Nephron (organoid): ENCODE measurements at regions not wholly inside any gene's neighbourhood (a gene's known extent, or its start where the extent isn't known, plus 50 kb on each side); places are given as distances from the start of the nearest gene placed in this dataset.

Experiments used
- H3K27ac Mint-ChIP-seq, 3 experiments: 2 replicates each; pipeline ENCODE4 v1.8.0; 2020; ENCODE audit warnings: mixed read lengths in 3 of 3, mild to moderate bottlenecking in 2 of 3, moderate library complexity in 1 of 3
- H3K27me3 Mint-ChIP-seq: 2 replicates; pipeline ENCODE4 v1.8.0; 2021; ENCODE audit warnings: low read depth, mild to moderate bottlenecking, moderate library complexity, mixed read lengths
- H3K36me3 Mint-ChIP-seq: 2 replicates; pipeline ENCODE4 v1.8.0; 2020; ENCODE audit warnings: low read depth, mixed read lengths
- H3K4me1 Mint-ChIP-seq: 2 replicates; pipeline ENCODE4 v1.8.0; 2020; ENCODE audit warnings: mixed read lengths
- H3K4me3 Mint-ChIP-seq, 3 experiments: 2 replicates each; pipeline ENCODE4 v1.8.0; 2020; ENCODE audit warnings: mild to moderate bottlenecking in 3 of 3, mixed read lengths in 3 of 3, moderate library complexity in 2 of 3
- H3K9me3 Mint-ChIP-seq: 2 replicates; pipeline ENCODE4 v1.8.0; 2020; ENCODE audit warnings: mixed read lengths
- CTCF ChIP-seq, 3 experiments: fragments of 200-600 bp; sonication (generic); IDR thresholded peaks; one replicate each; pipeline ENCODE4 v1.5.0; 2021; ENCODE audit warnings: antibody characterized with exemption in 3 of 3; ENCODE audit not compliant: unreplicated experiment in 3 of 3

- Mint-ChIP-seq H3K36me3 (no peaks in the 10 kb centered on the region), H3K4me1 (peaks cover 45% of the 10 kb centered on the region), H3K27me3 (peaks cover 9% of the 10 kb centered on the region), H3K9me3 (peaks cover 14% of the 10 kb centered on the region), H3K27ac (peak overlapping the region in 1 of 3 experiments; percentile 73), H3K4me3 (no peak overlapping the region)
- no peak for TF ChIP-seq CTCF (IDR thresholded peaks at IDR 0.05; ENCODE audit: unreplicated experiment in 3 of 3)
Measured at GRCh38 chr6:14804001-14804784, 441.7 kb upstream of the JARID2 start.

GRCh38 chr6:14804785-14805210, 441.1 kb upstream of the JARID2 start:
- Mint-ChIP-seq H3K27ac (peak overlapping the region in 1 of 3 experiments; percentile 31), H3K4me1 (peaks cover 44% of the 10 kb centered on the region), H3K4me3 (no peak overlapping the region), H3K36me3 (no peaks in the 10 kb centered on the region), H3K27me3 (peaks cover 9% of the 10 kb centered on the region), H3K9me3 (peaks cover 14% of the 10 kb centered on the region)
- TF ChIP-seq CTCF (IDR thresholded peaks at IDR 0.05; ENCODE audit: unreplicated experiment in 3 of 3): no peak

- Mint-ChIP-seq H3K27me3 (peaks cover 9% of the 10 kb centered on the region), H3K4me3 (no peak overlapping the region), H3K9me3 (peaks cover 13% of the 10 kb centered on the region), H3K27ac (no peak overlapping the region), H3K4me1 (peaks cover 42% of the 10 kb centered on the region), H3K36me3 (no peaks in the 10 kb centered on the region)
- no peak for TF ChIP-seq CTCF (IDR thresholded peaks at IDR 0.05; ENCODE audit: unreplicated experiment in 3 of 3)
Measured at GRCh38 chr6:14806101-14806500, 439.8 kb upstream of the JARID2 start.

- Mint-ChIP-seq H3K4me1 (peaks cover 40% of the 10 kb centered on the region), H3K27ac (peak overlapping the region in 2 of 3 experiments; percentile 26 to 73), H3K36me3 (no peaks in the 10 kb centered on the region), H3K27me3 (peaks cover 13% of the 10 kb centered on the region), H3K4me3 (no peak overlapping the region), H3K9me3 (peaks cover 11% of the 10 kb centered on the region)
- no peak for TF ChIP-seq CTCF (IDR thresholded peaks at IDR 0.05; ENCODE audit: unreplicated experiment in 3 of 3)
Measured at GRCh38 chr6:14807130-14807529, 438.7 kb upstream of the JARID2 start.

GRCh38 chr6:14807971-14808370, 437.9 kb upstream of the JARID2 start:
- Mint-ChIP-seq H3K27me3 (peaks cover 13% of the 10 kb centered on the region), H3K4me1 (peaks cover 34% of the 10 kb centered on the region), H3K4me3 (no peak overlapping the region), H3K27ac (no peak overlapping the region), H3K9me3 (peaks cover 11% of the 10 kb centered on the region), H3K36me3 (no peaks in the 10 kb centered on the region)
- TF ChIP-seq CTCF (IDR thresholded peaks at IDR 0.05; ENCODE audit: unreplicated experiment in 3 of 3): no peak

- TF ChIP-seq CTCF (IDR thresholded peaks at IDR 0.05; ENCODE audit: unreplicated experiment in 3 of 3): no peak
- Mint-ChIP-seq H3K27ac (peak overlapping the region in 1 of 3 experiments; percentile 12), H3K36me3 (no peaks in the 10 kb centered on the region), H3K4me1 (peaks cover 24% of the 10 kb centered on the region), H3K27me3 (peaks cover 14% of the 10 kb centered on the region), H3K9me3 (peaks cover 11% of the 10 kb centered on the region), H3K4me3 (no peak overlapping the region)
Measured at GRCh38 chr6:14810021-14810420, 435.8 kb upstream of the JARID2 start.
